ENCODE measurements at regions not wholly inside any gene's neighbourhood (a gene's known extent, or its start where the extent isn't known, plus 50 kb on each side); places are given as distances from the start of the nearest gene placed in this dataset.

DNA sequence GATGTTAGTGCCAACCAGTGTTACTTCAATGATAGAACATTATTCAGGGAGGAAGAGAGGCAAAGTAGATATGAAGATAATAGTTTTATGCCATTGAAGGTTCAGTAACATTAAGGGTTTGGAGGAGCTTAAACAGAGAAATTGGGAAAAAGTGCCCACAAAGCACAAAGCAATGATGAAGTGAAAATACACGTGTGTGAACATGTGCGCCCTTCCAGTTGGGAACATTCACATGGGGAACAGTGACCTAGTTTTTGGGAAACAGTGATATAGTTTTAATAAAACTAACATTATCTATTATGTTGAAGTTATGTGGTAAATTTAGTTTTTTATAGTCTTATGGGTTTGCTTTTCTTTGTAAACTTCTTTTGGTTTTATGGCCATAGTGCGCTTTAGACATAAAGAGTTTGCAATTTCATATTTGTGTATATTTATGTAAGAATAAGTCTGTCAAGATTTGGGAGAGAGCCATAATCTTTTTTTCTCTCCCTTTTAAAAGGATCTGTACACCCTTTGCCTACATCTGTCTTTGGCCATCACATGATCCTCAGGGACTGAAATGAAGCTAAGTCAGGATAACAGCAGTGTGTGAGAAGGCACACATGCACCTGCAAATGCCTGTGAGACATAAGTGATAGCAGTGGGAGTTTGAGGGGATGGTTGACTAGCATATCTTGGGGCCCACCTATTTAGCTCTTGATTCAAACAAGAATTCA is 450.3 kb upstream of the THRB start:
- DNase-seq = no peak

DNA sequence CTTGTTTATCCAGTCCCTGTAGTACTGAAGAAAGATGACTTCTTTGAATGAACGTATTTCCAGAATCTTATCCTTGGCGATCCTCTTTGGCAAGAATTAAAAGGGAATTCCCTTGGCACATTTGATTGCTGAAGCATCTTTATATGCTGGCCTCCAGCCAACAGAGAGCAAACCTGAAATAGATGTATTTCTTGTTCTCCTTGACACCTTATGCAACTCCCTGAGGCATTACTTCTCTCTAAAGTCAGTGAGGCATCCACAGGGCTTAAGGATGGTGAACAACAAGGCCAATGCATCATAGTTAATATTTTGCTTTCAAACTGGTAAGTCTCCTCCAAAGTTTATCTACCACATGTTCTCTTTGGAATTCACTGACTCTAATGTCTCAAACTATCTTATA is 450.9 kb upstream of the THRB start:
- no peak for DNase-seq

DNA sequence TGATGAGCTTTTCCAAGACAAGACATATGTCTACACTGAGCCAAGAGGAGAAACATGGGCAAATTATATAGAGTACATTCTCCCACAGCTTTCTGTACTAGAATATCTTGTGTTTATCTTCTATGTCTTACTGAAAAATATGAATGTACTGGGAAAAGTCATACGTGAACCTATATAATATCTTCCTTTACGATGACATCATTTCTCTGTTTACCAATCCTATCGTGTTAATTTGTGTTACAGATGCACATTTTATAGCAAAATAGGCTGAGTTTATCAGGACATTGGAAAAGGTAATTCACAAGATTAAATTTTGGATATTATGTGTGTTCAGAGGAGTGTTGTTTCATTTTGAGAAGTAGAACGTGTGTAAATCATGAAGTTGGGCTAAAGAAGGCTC is 452.5 kb upstream of the THRB start:
- no peak for DNase-seq

DNA sequence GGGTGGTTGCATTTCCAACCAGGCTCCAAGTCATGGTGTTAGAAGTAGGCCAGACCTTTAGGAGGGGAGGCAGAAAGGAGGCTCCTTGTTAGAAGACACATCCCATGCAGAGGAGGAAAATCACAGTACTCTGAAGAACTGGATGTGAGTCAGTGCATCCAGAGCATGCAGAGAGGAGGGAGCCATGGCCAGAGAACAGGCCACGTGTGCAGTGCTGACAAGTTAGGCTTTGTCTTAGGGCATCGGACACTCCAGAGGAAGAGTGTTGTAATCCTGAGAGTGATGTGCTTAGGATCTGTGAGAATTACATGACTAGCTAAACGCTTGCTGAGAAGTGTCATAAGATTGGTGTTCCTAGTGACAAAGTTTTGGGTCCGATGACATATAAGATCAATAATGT is 456.5 kb upstream of the THRB start:
- no peak for DNase-seq

DNA sequence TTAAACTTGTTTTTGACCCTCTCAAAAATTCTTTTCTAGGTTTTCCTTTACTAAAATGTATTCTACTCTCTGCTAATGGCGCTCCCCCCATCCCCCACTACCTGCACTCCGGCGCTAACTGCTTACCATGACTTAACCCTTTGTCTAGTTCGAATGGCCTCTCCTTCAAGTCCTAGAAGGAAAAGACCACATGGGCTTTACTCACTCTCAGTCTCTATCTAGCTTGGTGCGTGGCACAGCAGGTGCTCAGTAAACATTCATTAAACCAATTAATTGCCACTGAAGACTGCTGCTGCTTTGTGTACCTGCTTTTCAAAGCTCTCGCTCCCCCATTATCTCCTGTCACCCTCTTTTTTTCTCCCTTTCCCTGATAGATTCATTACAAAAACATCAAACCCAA is 457.7 kb upstream of the THRB start:
- DNase-seq = peak in 2 of 3 experiments; percentile 64 to 90

DNA sequence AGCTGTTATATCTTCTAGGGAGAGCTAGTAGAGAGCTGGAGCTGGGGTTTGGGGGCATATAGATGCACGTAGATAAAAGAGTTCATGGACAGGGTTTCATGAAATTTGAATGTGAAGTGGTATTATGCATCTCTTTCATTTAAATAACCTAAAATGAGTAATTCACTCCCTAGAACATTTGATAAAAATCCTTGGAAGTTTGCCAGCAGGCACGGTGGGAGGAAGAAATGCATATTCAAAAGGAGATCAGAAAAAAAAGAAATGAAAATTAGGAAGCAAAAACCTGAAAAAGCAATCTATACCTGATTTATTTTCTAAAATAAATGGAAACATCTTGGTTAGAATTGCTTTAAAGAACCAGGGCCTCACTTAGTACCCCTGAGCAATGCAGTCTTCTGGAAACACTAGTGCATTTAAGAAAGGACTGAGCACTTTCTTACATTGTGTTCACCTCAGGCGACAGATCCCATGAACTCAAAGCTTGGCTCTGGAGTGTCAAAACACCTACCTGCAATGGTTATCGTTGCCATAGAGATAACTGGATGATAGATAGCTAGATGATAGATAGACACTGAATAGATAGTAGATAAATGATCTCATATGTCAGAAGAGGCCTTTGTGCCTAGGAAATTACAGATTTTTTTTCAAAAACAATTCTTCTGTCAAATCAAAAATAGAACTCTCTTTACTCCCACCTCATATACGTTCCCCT is 458.6 kb upstream of the THRB start:
- peak in 1 of 3 experiments; percentile 63 for DNase-seq

DNA sequence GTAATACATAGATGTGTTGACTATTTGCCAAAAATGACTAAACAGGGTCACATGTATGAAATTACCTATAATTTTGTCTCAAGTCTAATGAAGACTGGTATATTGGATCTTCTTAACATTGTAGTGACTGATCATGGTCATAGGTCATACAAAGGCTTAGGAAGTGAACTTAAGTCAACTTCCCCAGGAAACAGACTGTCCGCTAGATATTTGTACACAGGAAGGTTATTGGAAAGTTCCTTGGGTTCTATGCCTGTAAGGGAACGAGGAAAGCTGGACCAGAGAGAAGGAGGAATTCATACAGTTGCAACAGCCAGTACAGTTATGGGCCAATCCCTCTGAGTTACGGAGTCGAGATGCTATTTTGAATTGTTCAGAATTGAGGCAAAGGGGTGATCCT is 462.0 kb upstream of the THRB start:
- DNase-seq = no peak

DNA sequence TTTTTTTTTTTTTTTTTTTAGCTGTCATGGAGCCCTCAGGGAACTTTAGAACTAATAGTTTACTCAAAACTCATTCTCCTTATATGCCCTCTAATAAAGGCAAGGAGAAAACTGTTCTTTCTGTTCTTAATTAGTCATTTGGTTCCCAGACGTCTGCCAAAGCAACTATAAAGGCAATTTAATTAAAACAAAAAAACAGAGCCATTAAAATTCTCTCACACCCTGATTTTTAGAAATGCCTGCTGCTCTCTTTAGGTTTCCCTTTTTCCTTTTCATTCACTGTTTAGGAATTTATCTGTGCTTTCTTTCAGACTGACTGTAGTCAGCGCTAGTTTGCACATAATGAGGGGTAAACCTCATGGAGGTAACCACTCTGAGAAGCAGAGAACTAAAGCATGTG is 463.6 kb upstream of the THRB start:
- DNase-seq = no peak

DNA sequence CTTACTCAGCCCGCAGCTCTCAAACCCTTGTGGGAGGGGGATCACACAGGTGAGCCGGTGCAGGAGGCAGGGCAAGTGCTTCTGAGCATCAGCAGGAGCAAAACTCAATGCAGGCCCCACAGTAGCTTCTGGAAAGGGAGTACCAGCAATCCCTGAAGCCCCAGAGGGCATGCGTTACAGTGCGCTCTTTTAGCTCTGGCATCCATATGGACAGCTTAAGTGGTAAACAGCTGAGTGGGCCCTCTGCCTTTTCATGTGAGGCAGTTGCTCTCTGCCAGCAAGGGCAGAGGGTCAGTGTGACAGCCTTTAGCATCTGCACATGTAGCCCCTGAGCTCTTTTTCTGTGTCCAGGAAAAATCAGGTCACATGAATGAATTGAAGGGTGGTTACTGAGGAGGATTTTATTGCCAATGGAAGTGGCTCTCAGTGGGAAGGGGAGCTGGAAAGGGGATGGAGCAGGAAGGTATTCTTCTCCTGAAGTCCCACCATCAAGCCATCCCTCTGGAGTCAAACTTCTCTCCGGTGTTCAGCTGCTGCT is 464.3 kb upstream of the THRB start:
- DNase-seq = no peak

DNA sequence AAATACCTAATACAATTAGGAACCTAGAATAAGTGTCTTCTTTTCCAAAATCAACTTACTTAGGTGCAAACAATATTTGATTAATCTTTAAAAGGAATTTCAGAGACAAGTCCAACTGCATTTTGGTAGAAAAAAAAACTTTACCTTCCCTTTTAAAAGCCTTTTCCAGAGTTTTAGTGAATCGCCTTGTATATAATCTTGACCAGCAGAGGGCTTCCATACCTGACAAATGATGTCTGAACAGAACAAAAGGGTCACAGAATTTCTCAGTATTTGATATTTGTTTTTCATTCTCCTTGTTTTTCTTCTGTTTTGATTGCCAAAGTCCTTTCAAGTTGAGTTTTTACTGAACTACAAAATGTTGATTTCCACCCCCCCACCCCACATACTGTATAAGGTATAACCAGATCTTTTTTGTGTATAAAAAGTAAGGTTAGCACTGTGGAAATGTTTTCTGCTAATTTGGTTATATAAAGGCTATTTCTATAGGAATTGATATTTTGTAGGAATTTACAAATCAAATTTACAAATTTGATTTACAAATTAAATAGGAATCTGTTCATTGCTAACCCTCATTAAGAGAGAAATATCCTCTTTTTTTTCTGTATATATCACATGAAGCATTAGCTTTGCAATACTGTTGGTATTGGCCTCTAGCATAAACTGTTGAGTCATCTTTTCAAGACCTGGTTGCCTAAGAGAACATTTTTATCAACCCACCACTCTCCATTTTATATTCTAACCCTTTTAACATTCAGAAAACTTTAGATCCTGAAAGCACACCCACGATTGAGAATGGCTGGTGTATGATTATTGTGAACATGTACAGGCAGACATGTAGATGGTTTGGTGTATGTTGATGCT is 464.1 kb upstream of the RARB start:
- DNase-seq = peak in 2 of 3 experiments; percentile 12 to 47

DNA sequence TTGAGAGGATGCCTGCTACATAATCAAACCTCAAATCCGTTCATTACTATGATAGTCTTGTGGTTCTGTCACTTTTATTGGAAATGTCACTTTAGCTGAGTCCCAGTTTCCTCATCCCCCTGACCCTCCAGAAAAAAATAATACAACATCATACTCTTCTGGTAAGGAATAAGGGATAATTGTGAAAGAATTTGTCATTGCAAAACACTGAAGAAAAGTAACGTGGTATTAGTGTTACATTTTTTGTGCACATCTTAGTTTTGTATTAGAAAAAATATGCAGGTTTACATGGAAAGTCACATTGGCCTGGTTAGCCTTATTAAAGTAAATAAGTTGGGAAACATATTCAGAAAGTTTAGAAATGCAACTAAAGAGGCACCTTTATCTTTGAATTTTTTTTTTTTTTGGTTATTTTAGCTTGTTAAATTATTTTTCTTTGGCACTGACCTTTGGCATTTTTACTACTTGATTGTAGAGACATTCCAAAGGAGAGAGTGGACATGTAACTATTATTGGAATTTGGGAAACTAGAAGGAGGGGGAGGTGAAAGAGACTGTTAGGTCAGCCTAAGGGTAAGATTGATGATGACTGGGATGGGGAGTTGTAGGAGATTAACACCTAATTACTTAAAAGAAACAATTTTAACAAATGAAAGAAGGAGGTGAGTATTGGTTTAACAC is 462.2 kb upstream of the RARB start:
- DNase-seq = no peak

DNA sequence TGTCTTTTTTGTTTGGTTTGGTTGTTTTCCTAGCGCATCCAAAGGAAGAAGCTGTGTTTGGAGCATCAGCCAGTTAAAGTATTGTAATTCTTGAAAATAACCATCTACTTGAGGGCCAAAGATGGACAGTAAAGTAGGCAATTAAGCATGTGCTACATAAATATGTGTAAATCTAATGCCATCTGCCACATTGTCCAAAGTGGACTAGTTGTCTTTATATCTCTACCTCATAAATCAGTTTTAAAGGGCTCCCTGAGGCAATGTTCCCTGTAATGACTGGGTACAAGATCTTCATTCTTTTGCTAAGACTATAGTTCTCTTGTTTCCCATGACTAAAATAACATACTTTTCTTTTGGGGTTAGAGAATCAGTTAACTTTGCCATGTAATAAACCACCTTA is 460.0 kb upstream of the RARB start:
- DNase-seq = peak in 2 of 3 experiments; percentile 19 to 61

DNA sequence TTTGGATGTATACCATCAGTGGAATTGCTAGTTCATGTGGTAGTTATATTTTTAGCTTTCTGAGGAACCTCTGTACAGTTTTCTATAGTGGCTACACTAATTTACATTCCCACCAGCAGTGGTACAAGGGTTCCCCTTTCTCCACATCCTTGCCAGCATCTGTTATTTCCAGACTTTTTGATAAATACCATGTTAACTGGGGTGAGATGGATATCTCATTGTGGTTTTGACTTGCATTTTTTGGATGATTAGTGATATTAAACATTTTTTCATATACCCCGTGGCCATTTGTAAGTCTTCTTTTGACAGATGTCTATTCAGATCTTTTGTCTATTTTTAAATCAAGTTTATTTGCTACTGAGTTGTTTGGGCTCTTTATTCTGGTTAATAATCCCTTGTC is 455.6 kb upstream of the RARB start:
- DNase-seq = no peak

DNA sequence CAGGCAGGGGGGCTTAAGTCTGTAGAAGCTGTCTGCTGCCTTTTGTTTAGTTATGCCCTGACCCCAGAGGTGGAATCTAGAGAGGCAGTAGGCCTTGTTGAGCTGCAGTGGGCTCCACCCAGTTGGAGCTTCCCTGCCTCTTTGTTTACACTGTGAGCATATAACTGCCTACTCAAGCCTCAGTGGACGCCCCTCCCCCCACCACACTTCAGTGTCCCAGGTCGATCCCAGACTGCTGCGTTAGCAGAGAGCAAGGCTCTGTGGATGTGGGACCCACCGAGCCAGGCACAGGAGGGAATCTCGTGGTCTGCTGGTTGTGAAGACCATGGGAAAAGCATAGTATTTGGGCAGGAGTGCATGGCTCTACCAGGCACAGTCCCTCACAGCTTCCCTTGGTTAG is 446.8 kb upstream of the RARB start:
- DNase-seq = no peak

DNA sequence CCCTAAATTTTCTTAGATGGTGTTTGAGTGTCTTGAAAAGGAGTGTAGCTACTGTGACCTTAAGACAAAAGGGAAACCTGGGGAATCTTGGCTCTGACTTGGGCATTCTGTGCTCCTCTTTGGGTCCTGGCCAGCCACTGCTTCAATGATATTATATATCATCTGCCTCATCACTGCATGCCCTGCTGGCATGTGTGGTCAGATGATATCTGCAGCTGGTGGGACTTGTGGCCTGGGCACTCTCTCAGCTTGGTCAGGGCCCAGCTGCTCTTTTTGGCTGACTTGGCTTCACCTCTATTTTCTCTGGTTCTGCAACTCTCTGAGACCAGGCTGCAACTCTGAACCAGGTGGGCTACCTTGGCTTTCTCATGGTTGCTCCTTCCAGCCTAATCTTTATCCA is 446.1 kb upstream of the RARB start:
- DNase-seq = no peak

DNA sequence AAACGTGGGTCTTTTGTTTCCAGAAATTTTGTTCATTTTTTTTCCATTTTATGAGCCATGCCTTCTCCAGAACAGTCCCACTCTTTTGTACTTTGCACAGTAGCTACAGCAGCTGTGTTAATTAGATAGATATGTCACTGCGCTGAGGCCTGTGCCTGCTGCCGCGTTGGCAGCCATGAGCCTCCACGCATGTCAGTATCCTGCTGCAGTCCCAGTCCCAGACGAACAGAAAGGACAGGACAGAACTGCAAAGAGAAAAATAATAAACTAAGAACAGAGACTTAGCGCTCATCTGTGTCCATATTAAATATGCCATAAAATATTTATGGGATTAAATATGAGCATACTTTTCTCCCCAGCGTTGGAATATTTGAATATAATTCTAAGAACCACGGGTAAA is 442.4 kb upstream of the RARB start:
- DNase-seq = no peak

DNA sequence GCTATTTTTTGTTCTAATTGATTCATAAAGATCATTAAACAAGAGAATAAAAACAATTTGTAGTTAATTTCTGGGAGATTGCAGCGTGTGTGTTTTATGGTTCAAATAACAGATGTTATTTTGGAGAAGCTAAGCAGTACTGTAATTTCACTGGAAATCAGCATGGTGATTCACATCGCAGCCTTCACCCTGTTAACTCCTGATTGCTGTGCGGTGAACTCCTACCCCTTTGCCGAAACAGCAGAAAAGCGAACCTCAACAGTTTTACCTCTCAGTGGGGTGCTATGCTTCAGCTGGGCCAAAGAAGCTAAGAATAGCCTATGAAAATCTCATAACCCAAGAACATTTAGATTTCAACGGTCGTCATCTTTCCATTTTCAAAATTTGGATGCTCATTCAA is 441.5 kb upstream of the RARB start:
- DNase-seq = no peak

DNA sequence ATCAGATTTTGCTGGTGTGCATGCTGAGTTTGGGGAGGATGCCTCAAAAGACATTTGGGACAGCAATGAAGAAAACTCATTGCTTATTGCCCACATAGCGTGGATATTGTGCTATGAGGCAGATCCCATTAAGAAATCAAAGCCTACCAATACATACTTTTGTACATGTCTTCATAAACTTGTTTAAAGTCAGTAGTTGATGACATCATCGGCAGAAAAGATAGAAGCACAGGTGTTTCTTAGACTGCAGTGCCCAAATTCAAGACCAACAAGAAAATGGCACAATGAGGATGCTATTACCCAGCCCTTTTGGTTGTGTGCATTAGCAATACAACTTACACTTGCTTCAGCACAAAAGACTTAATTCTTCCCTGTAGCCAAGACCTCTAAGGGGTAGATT is 428.7 kb upstream of the RARB start:
- DNase-seq = no peak

DNA sequence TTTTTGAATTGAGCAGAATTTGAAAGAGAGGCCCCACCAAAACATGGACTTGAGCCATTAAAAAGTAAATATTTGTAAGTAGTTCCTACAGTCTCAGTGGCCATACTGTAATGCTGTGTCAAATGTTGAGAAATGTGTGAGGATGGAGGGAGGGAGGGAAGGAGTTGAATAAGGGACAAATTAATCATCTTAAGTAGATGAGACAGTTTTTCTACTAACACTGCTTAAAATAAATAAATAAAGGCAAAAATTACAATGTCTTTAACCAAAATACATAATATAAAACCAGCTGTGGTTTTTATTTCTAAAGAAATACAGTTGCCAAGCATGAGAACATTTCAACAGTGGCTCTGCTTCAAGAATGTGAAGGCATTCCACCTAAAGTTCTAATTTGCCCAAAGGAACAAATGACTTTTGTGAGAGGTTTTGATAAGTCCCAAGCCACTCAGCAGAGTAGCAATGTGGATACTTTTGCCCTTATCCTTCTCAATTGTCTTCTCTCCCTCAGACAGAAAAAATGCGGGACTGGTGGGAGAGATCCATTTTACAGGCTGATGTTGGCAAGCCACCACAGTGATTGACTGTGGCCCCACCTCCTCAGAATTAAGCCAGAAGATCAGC is 427.0 kb upstream of the RARB start:
- DNase-seq = no peak

DNA sequence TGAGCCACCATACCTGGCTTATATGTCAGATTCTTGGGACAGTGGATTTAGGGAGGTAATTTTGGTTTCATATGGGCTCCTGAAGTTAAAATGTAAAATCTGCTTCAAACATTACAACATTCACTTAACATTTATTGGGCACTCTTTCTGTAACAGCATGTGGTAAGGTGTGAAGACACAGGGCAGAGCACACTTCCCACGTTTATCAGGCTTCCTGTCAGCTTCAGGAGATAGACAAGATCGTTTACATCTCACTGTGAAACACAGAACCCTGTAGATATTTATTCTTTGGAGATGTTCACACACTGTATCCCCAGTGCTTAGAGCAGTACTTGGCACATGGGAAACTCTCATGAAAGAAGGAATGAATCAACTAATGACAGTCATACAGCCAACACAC is 426.0 kb upstream of the RARB start:
- DNase-seq = no peak

DNA sequence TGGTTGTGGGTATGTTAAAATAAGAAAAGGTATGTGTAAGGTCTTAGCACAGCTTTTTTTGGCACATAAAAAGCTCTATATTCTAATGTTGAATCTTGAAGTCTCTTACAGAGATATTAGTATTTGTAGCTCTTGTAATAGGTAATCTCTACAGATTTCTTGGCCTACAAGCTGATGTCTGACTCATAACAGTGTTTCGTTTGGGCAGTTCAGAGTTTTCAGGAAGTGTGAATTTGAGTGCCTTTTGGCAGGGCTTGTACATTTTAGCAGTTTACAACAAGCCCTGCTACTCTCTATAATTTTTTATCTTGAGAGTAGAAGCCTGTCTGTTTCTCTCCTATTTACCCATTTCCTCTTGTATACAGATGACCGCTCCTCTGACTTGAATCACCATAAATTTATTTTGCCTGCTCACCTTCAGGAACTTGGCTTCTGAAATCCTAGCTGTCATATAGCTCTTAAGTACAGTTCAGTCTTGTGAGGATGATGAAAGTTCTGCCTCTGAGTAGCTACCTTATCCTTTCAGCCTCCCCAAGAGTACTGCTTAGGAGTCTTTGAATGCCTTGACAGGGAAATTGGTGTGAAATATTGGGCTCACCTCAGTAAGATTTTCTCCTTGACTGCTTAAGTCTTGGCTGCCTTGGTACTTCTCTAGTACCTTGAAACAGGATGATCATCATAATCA is 419.9 kb upstream of the RARB start:
- DNase-seq = no peak

DNA sequence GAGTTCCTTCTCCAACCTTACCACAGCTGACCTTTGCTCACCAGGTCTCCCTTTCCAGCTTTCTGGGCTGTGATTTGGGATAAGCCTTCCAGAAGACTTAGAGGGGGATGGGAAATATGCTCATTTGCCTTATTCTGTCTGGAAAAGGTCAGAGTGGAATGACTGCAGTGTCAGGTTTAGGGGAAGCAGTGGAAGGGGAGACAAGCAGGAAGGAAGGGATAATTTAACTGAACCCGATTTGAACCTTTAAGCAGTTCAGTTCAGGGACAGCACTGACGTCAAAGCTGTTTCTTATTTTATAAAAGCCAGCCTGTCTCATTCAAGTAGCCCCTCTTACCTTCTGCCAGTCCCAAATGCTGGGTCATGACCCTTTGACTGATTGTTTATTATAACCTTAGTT is 418.4 kb upstream of the RARB start:
- DNase-seq = no peak
